Osteoblast (primary cell): ENCODE measurements at regions not wholly inside any gene's neighbourhood (a gene's known extent, or its start where the extent isn't known, plus 50 kb on each side); places are given as distances from the start of the nearest gene placed in this dataset.

ENCODE experiments used
- DNase-seq: peaks from one replicate; pipeline ENCODE4 v3.0.0; 2011; ENCODE audit warnings: low spot score, mixed read lengths; ENCODE audit not compliant: insufficient read length; ENCODE audit errors: missing footprints
- H2AFZ ChIP-seq: 2 replicates; pipeline ENCODE4 v1.6.0; 2011; ENCODE audit warnings: mild to moderate bottlenecking, low read length
- H3K27ac ChIP-seq: 2 replicates; pipeline ENCODE4 v1.5.1; 2011; ENCODE audit warnings: mild to moderate bottlenecking, low read depth, low read length, moderate library complexity
- H3K27me3 ChIP-seq: 2 replicates; pipeline ENCODE4 v1.6.0; 2012; ENCODE audit warnings: mild to moderate bottlenecking, control low read depth, inconsistent platforms, low read length, moderate library complexity; ENCODE audit not compliant: insufficient read depth
- H3K36me3 ChIP-seq: 2 replicates; pipeline ENCODE4 v1.5.1; 2011; ENCODE audit warnings: mild to moderate bottlenecking, low read length, control low read depth, moderate library complexity; ENCODE audit not compliant: insufficient read depth
- H3K4me1 ChIP-seq: 2 replicates; pipeline ENCODE4 v1.5.1; 2011; ENCODE audit warnings: mild to moderate bottlenecking, low read length, control low read depth, moderate library complexity; ENCODE audit not compliant: insufficient read depth
- H3K4me2 ChIP-seq: 2 replicates; pipeline ENCODE4 v1.6.0; 2011; ENCODE audit warnings: mild to moderate bottlenecking, low read length; ENCODE audit not compliant: insufficient read depth
- H3K4me3 ChIP-seq: fragments of 200-600 bp; sonication (generic); 3 replicates; pipeline ENCODE4 v1.5.1; 2012; ENCODE audit warnings: mild to moderate bottlenecking, low read length, inconsistent platforms; ENCODE audit not compliant: insufficient read depth
- H3K79me2 ChIP-seq: 2 replicates; pipeline ENCODE4 v1.6.0; 2012; ENCODE audit warnings: mild to moderate bottlenecking, low read length, control low read depth, inconsistent platforms; ENCODE audit not compliant: insufficient read depth
- H3K9me3 ChIP-seq: 2 replicates; pipeline ENCODE4 v1.5.1; 2011; ENCODE audit warnings: low read depth, low read length, control low read depth
- H4K20me1 ChIP-seq: 2 replicates; pipeline ENCODE4 v1.6.0; 2012; ENCODE audit warnings: mild to moderate bottlenecking, low read length, control low read depth; ENCODE audit not compliant: insufficient read depth
- TF ChIP-seq, protein P1 (sequence below): IDR thresholded peaks from 2 replicates; pipeline ENCODE4 v1.5.1; 2011; ENCODE audit warnings: mild to moderate bottlenecking, low read depth, low read length, moderate library complexity; ENCODE audit errors: extremely low read depth

DNA sequence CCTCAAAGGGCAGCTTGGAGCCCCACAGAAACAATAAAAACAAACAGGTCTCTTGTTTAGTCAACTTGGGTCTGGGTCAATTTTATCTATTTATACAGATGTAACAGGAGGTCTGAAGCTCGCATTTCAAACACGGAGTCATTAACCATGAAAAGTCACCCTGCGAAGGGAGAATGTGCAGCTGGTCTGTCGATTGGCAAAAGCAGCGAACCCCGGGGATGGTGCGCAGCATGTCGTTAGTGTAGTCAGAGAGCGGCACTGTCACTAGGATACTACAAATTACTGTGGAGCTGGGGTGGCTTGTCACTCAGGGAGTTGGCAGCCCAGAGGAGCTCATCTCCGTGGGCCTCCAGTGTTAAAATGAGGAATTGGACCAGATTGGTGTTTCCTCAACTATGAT lies 190.4 kb upstream of the ARG1 start:
- Histone ChIP-seq H3K27ac (no peak overlapping the region), H3K36me3 (no peaks in the 10 kb centered on the region), H3K4me3 (no peak overlapping the region), H4K20me1 (no peaks in the 10 kb centered on the region), H3K79me2 (no peaks in the 10 kb centered on the region), H3K4me2 (no peak overlapping the region), H3K4me1 (peaks cover 11% of the 10 kb centered on the region), H3K27me3 (no peaks in the 10 kb centered on the region), H3K9me3 (no peaks in the 10 kb centered on the region), H2AFZ (no peak overlapping the region)
- no peak for DNase-seq
- TF ChIP-seq, protein P1, sequence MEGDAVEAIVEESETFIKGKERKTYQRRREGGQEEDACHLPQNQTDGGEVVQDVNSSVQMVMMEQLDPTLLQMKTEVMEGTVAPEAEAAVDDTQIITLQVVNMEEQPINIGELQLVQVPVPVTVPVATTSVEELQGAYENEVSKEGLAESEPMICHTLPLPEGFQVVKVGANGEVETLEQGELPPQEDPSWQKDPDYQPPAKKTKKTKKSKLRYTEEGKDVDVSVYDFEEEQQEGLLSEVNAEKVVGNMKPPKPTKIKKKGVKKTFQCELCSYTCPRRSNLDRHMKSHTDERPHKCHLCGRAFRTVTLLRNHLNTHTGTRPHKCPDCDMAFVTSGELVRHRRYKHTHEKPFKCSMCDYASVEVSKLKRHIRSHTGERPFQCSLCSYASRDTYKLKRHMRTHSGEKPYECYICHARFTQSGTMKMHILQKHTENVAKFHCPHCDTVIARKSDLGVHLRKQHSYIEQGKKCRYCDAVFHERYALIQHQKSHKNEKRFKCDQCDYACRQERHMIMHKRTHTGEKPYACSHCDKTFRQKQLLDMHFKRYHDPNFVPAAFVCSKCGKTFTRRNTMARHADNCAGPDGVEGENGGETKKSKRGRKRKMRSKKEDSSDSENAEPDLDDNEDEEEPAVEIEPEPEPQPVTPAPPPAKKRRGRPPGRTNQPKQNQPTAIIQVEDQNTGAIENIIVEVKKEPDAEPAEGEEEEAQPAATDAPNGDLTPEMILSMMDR, result no peak

DNA sequence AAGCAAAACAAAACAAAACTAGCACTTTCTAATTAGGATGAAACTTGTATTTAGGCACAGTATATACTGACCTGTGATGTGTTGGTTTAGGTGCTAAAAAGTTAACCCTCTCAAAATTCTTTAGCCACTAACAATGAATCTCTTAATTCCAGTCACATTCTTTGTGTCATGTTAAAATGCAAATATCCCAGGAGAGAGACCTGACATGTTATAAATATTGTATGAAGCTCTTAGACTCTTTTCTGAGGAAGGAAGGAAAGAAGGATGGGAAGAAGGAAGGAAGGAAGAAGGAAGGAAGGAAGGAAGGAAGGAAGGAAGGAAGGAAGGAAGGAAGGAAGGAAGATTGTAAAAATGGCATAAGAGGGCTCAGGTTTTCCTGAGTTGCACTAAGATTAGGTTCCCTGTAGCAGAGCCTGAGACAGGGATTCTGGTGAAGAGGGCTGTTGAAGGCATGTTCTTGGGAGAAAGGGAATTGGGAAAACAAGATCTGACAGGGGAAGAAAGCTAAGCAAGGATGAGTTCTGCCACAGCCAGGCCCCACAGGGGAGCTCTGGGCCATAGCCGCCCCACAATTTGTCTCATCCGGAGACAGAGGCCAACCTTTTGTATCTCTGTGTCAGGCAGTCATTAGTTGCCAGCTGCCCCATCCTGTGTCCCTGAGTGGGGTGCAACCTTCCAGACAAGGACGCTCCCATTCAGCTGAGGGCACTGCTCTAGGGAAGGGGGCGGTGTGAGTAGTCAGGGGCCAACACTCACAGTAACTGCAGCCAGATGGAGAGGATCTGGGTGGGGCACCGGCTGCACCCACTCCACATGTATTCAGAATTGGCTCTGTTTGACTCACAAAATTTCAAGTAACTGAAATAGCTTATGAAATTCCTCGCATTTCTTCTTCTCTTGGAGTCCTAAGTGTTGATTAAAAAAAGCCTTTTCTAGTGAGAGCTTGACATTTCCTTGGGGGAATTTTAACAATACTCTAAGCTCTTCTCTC lies 189.3 kb upstream of the ARG1 start:
- Histone ChIP-seq H3K4me3 (no peak overlapping the region), H4K20me1 (no peaks in the 10 kb centered on the region), H2AFZ (no peak overlapping the region), H3K9me3 (no peaks in the 10 kb centered on the region), H3K4me1 (peaks cover 11% of the 10 kb centered on the region), H3K36me3 (no peaks in the 10 kb centered on the region), H3K4me2 (no peak overlapping the region), H3K27ac (no peak overlapping the region), H3K27me3 (no peaks in the 10 kb centered on the region), H3K79me2 (no peaks in the 10 kb centered on the region)
- TF ChIP-seq, protein P1, result no peak
- no peak for DNase-seq

DNA sequence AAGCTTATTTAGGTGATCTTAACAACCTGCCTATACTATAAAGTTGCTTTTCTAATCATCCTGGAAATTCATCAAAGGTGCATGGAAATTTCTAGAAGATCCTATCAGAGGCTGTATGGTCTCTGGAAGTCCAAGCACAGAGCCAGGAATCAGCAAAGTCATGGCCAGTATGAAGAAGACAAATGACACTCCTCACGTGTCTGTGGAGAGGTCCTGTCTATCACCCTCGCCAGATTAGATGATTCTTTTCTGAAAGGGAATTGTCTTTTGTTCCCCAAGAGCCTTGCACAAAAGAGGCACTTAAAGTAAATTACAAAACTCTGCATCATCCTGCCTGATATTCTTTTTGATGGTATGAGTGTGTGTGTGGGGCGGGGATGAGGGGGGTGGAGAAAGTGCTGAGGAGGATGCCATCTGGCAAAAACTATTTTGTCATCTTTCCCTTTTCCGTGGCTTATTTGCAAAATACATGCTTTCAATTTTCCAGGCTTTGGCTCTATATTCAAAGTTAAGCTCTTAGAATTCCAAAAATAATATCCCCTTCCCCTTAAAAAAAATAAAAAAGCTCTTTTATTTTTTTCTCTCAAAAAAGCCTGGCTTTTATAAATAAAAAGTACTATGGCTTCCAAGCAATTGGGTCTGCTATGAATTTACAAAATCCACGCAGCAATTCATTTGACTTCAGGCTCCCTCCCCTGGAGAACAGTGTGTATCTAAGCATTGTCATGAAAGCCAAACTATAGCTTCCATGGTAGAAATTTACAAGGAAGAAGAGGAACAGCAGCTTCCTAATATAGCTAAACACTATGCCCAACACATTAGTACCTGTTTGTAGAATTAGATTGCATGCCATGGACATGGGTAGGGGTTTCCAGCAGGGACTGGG lies 185.2 kb upstream of the ARG1 start:
- Histone ChIP-seq H4K20me1 (no peaks in the 10 kb centered on the region), H3K4me3 (no peak overlapping the region), H2AFZ (no peak overlapping the region), H3K9me3 (no peaks in the 10 kb centered on the region), H3K27ac (no peak overlapping the region), H3K79me2 (no peaks in the 10 kb centered on the region), H3K36me3 (no peaks in the 10 kb centered on the region), H3K4me1 (no peaks in the 10 kb centered on the region), H3K4me2 (no peak overlapping the region), H3K27me3 (no peaks in the 10 kb centered on the region)
- DNase-seq, result no peak
- TF ChIP-seq, protein P1, result no peak
